ENCODE measurements at regions not wholly inside any gene's neighbourhood (a gene's known extent, or its start where the extent isn't known, plus 50 kb on each side); places are given as distances from the start of the nearest gene placed in this dataset.

DNA sequence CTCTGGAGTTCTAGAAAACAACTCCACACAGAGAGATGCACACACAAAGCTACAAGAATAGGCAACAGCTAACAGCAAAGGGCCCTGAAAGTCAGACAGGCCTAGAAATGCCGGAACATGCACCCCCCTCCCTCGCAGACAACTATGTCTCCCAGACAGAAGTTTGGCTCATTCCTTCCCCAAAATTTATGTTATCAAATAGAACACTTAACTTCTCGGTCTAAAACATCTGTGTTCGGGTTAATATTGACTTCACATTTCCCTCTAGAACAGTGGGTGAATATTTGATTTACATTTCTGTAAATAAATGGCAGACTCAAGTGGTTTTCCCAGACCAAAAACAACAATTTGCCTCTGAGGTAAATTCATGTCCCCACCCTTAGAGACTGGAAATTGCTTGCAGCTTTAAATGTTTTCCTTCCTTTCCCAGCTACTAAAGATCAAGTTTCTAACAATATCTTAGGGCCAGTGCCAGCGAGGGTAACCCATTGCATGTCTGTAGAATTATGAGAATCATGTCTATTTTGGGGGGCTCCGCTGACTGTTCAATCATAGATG is 92.5 kb upstream of the INHBA start:
- ATAC-seq (no peak), DNase-seq (no peak)

DNA sequence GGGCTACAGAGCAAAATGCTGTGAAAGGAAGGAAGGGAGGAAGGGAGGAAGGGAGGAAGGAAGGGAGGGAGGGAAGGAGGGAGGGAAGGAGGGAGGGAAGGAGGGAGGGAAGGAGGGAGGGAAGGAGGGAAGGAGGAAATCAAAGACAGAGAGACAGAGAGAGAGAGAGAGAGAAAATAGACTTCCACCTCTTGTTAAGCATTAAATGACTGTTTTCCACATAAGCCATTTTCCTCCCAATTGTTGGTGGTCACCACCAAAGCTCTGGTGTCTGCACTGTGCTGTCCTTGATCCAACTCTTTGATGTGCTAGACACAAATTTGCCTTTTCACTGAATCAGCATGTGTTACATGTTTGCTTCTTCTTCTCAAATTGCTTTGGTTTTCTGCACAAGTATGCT is 90.7 kb upstream of the INHBA start:
- DNase-seq = no peak
- ATAC-seq = no peak

DNA sequence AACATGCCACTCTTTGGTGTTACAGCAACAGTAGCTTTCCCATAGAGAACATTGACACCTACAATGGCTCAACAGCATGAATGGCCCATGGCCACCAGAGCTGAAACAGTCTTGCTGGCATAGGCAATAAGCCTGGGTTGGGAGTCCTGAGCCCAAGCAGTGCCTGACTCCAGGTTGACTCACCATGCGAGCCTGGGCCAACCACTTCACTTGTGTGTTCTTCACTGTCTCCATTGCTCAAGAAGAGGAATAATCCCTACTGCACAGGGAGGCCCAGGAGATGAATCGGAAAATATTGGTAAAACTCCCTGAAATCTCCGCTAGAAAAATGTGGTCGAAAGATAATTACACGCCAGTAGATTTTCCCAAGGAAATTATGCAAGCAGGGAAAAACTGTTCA is 89.2 kb upstream of the INHBA start:
- no peak for ATAC-seq
- DNase-seq = no peak

- no peak for DNase-seq
- no peak for ATAC-seq
Measured at GRCh38 chr7:41788556-41788955, 85.7 kb upstream of the INHBA start.

- ATAC-seq (no peak), DNase-seq (no peak)
Measured at GRCh38 chr7:41787651-41788350, 84.9 kb upstream of the INHBA start.

DNA sequence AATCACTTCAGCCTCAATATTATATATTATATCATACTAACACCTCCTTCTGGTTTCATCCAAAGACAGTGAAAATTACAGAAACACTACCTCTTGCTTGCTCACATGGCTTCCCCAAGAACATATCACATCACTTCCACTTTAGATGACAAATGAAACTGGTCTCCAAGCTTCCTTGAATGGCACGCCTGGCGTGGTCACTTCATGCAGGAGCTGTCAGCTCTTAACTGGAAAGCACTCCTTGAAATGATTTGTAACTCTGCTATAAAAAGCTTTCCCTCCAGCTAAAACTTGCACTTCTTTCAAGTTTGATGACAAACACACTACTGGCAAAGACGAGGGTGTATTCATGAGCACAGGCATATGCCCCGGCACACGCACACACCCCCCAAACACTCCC is 84.1 kb upstream of the INHBA start:
- no peak for ATAC-seq
- no peak for DNase-seq

- ATAC-seq = no peak
Measured at GRCh38 chr7:41786404-41786803, 83.5 kb upstream of the INHBA start.

DNA sequence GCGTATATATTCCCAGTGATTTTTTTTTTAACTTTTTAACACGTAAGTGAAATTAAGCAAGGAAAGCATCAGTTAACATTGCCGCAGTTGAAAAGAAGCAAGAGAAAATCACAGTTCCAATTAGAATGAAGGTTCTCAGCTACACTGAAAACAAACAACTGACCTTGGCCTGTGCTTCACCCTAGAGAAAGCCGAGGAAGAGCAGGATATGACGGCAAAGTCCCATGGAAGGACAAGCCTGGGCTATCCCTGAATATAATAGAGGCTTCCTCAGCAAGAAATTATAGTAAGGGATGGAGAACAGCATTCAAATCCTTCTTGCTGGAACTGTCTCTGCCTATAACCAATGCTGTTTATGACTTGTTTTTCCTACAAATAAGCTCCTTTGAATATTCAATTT is 83.0 kb upstream of the INHBA start:
- ATAC-seq = no peak
- DNase-seq = no peak

More at GRCh38 chr7:41786404-41786803, 83.5 kb upstream of the INHBA start:
- DNase-seq = no peak

- DNase-seq (no peak), ATAC-seq (no peak)
Measured at GRCh38 chr7:41785265-41785664, 82.4 kb upstream of the INHBA start.

DNA sequence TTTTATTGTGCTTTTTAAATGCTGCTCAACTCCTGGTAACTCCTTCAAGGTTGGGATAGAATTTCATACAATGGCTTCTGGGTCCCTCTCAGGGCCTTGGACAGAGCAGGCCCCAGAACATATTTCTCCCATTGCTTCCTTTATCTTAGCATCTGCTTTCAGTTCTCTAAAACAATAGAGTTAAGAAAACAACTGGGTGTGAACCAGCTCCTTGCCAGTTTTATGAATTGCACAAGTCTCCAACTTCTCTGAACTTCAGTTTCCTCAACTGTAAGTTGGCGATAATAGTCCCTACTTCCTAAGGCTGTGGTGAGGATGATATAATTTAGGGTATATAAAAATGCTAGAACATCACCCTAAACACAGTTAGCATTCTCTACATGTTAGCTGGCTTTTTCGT is 77.0 kb upstream of the INHBA start:
- ATAC-seq (no peak), DNase-seq (no peak)

- ATAC-seq = no peak
- no peak for DNase-seq
Measured at GRCh38 chr7:41777894-41778596, 75.2 kb upstream of the INHBA start.

DNA sequence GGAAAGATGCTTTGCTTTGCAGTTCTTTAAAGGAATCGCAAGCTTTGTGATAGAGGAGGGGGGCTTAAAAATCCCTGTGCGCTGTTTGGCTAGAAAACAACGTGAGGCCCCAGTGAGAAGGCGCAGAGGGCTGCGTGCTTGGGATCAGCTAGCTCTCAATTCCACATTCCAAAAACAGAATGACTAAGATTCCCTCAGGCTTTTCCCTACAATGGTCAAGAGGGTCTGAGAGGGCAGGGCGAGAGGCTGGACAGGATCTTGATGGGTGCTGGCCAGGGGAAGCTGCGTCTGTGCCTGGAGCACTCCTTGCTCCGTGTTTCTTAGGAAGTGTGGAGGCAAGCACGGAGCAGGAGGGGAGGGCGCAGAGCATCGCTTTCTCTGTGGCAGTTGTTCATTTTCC is 72.1 kb upstream of the INHBA start:
- DNase-seq = no peak
- ATAC-seq = no peak

- ATAC-seq (no peak), DNase-seq (no peak)
Measured at GRCh38 chr7:41773756-41774155, 70.9 kb upstream of the INHBA start.

GRCh38 chr7:41771717-41772116 is 68.8 kb upstream of the INHBA start:
- no peak for ATAC-seq

GRCh38 chr7:41769162-41769561 is 66.3 kb upstream of the INHBA start:
- ATAC-seq (no peak), DNase-seq (no peak)

More at GRCh38 chr7:41771717-41772116, 68.8 kb upstream of the INHBA start:
- no peak for DNase-seq

DNA sequence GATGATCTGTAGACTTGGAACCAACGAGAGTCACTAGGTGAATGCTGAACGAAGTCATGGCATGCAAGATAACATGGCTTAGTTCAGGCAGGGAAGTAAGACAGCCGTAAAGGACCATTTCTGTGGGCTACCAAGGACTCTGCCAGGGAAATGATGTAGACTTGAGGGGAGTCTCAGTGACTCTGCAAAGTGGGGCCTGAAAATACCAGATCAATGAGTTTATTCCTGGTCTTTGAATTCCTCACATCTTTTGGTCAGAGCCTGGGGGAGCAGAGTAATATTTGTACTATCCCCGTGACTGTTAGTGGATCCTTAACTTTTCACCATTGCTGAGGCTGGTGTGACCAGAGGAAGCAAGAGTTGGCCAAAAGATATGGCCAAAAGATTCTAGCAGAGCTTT is 60.7 kb upstream of the INHBA start:
- ATAC-seq = no peak
- DNase-seq = no peak

DNA sequence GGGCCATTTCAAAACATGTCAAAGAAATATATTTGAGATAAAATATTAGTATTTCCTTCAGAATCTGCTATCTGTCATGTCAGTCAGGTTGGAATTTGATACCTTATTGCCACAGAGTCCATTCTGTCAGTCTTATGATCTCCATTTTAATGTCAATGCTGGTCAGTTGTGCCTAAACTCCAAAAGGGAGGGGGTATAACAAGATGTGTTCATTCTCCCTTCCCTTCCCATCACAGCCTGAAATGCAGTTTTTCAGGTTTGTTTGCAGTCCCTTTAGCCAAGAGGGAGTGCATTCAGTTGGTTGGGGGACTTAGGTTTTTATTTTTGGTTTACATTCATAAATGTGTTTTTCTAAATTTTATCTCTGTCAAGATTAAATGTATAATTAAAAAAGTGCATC is 59.8 kb upstream of the INHBA start:
- ATAC-seq (no peak), DNase-seq (no peak)

DNA sequence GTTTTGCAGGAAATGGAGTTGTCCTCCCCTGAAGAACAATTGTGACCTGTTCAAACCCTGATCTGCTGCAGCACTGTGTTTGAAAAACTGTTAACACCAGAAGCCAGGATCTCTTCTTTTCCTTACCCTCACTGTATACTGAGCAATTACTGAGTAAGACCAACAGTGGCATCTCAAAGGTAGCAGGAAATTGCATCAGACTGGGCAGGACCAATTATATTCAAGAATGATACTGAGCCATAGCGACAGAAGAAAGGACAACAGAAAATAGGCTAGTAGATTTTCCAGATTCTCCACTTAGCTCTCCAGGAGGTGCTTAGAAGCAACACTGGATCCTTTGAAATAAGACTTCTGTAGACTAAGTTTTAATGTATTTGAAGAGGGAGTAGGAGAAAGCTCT is 57.4 kb upstream of the INHBA start:
- DNase-seq (no peak), ATAC-seq (no peak)

DNA sequence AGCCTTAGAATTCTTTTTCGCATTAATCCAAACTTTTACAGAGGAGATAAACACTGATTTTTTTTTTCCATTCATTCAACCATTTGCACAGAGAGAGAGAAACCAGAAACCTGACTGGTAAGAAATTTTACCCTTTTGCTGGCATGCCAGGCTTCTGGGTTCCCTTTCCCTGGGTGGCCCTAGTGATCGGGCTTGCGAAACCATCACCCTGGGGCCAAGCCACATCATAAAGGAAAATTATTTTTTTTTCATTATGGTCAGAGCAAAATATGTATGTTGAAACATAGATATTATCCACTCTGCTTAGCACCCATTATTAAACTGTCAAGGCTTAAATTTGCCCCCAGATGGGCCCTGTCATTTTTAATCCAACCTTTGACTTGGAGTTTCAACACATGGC is 55.4 kb upstream of the INHBA start:
- DNase-seq (no peak), ATAC-seq (no peak)

- ATAC-seq (no peak), DNase-seq (no peak)
Measured at GRCh38 chr7:41756650-41757182, 53.8 kb upstream of the INHBA start.

DNA sequence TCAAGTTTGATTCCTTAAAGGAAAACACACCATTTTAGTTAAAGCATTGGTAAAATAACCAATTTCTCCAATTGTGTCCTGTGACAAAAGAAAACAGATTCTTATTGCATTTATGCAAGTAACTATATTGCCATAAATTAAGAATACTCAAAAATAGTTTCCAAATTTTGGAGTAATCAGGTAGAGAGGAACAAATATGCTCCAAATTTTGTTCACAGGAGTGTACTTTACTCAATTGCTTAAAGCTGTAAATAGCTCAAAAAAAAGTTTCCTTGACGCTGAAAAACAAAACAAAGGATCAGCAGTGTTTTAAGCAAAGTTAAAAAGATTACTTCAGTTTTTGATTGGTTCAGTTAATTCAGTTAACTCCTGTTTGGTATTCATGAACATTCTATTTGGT is 52.2 kb upstream of the INHBA start:
- no peak for DNase-seq
- ATAC-seq = no peak

GRCh38 chr7:41754046-41754445 is 51.2 kb upstream of the INHBA start:
- DNase-seq (no peak), ATAC-seq (no peak)
